H9 (cell line): ENCODE measurements at regions not wholly inside any gene's neighbourhood (a gene's known extent, or its start where the extent isn't known, plus 50 kb on each side); places are given as distances from the start of the nearest gene placed in this dataset.
"Not testable (repeated sequence)": the region's sequence is repeated elsewhere in the genome, so short reads cannot be mapped to it uniquely, and the experiment has no call there.

Experiments
- DNase-seq: peaks from one replicate; pipeline ENCODE4 v3.0.0-alpha.2; 2017
- H2AFZ ChIP-seq: one replicate; pipeline ENCODE4 v1.6.1; 2013; ENCODE audit warnings: mild to moderate bottlenecking, low read length, control low read depth, moderate library complexity
- H2AK5ac ChIP-seq: 2 replicates; pipeline ENCODE4 v1.6.1; 2013; ENCODE audit warnings: low read length, control low read depth, mixed read lengths; ENCODE audit not compliant: insufficient read length
- H2BK120ac ChIP-seq: one replicate; pipeline ENCODE4 v1.6.1; 2013; ENCODE audit warnings: low read depth, mild to moderate bottlenecking, low read length, control low read depth, inconsistent platforms; ENCODE audit not compliant: poor library complexity, severe bottlenecking
- H2BK12ac ChIP-seq: 2 replicates; pipeline ENCODE4 v1.6.1; 2013; ENCODE audit warnings: low read length, control low read depth, mixed read lengths, low read depth; ENCODE audit not compliant: insufficient read length
- H2BK15ac ChIP-seq: 2 replicates; pipeline ENCODE4 v1.6.1; 2013; ENCODE audit warnings: low read depth, low read length, control low read depth
- H2BK20ac ChIP-seq: one replicate; pipeline ENCODE4 v1.6.1; 2013; ENCODE audit warnings: low read depth, mild to moderate bottlenecking, low read length, control low read depth, inconsistent platforms; ENCODE audit not compliant: poor library complexity, severe bottlenecking
- H2BK5ac ChIP-seq: 2 replicates; pipeline ENCODE4 v1.6.1; 2013; ENCODE audit warnings: low read length, control low read depth, mixed read lengths; ENCODE audit not compliant: insufficient read length
- H3K14ac ChIP-seq: 2 replicates; pipeline ENCODE4 v1.6.1; 2013; ENCODE audit warnings: low read length, control low read depth; ENCODE audit not compliant: insufficient read depth
- H3K18ac ChIP-seq: 2 replicates; pipeline ENCODE4 v1.6.1; 2013; ENCODE audit warnings: low read depth, mild to moderate bottlenecking, mixed read lengths, low read length, control low read depth; ENCODE audit not compliant: insufficient read length
- H3K23ac ChIP-seq: 2 replicates; pipeline ENCODE4 v1.6.1; 2013; ENCODE audit warnings: low read length, control low read depth, mixed read lengths, low read depth; ENCODE audit not compliant: insufficient read length
- H3K23me2 ChIP-seq: 2 replicates; pipeline ENCODE4 v1.6.1; 2013; ENCODE audit warnings: low read depth, mild to moderate bottlenecking, mixed read lengths, low read length, control low read depth; ENCODE audit not compliant: insufficient read length, poor library complexity, severe bottlenecking
- H3K27ac ChIP-seq: 2 replicates; pipeline ENCODE4 v1.5.1; 2013; ENCODE audit warnings: low read length, control low read depth, mixed read lengths, low read depth; ENCODE audit not compliant: insufficient read length
- H3K27me3 ChIP-seq: 2 replicates; pipeline ENCODE4 v1.6.1; 2013; ENCODE audit warnings: low read length, control low read depth, inconsistent platforms; ENCODE audit not compliant: insufficient read depth
- H3K4ac ChIP-seq: 2 replicates; pipeline ENCODE4 v1.6.1; 2013; ENCODE audit warnings: low read depth, mild to moderate bottlenecking, control low read depth, inconsistent platforms, low read length, moderate library complexity
- H3K4me1 ChIP-seq: 2 replicates; pipeline ENCODE4 v1.6.1; 2013; ENCODE audit warnings: low read length, control low read depth, inconsistent platforms; ENCODE audit not compliant: insufficient read depth
- H3K4me2 ChIP-seq: 2 replicates; pipeline ENCODE4 v1.6.1; 2013; ENCODE audit warnings: low read length, control low read depth, mixed read lengths; ENCODE audit not compliant: insufficient read length, insufficient read depth
- H3K56ac ChIP-seq: 2 replicates; pipeline ENCODE4 v1.6.1; 2013; ENCODE audit warnings: low read depth, mild to moderate bottlenecking, mixed read lengths, low read length, control low read depth; ENCODE audit not compliant: insufficient read length
- H3K79me1 ChIP-seq: 2 replicates; pipeline ENCODE4 v1.6.1; 2013; ENCODE audit warnings: low read depth, mild to moderate bottlenecking, moderate library complexity, low read length, control low read depth, inconsistent platforms; ENCODE audit not compliant: insufficient read depth, poor library complexity, severe bottlenecking
- H3K79me2 ChIP-seq: 2 replicates; pipeline ENCODE4 v1.6.1; 2013; ENCODE audit warnings: low read length, control low read depth, inconsistent platforms; ENCODE audit not compliant: insufficient read depth
- H3K9ac ChIP-seq: 2 replicates; pipeline ENCODE4 v1.6.1; 2013; ENCODE audit warnings: low read length, control low read depth, mixed read lengths; ENCODE audit not compliant: insufficient read length; ENCODE audit errors: extremely low read depth
- H3K9me3 ChIP-seq: one replicate; pipeline ENCODE4 v1.6.1; 2013; ENCODE audit warnings: low read depth, low read length, inconsistent platforms; ENCODE audit not compliant: control insufficient read depth
- H3T11ph ChIP-seq: one replicate; pipeline ENCODE4 v1.6.1; 2013; ENCODE audit warnings: mild to moderate bottlenecking, low read length, control low read depth, inconsistent platforms
- H4K20me1 ChIP-seq: one replicate; pipeline ENCODE4 v1.6.1; 2013; ENCODE audit not compliant: control insufficient read depth, insufficient read length, insufficient read depth
- H4K5ac ChIP-seq: 2 replicates; pipeline ENCODE4 v1.6.1; 2013; ENCODE audit warnings: low read depth, mild to moderate bottlenecking, mixed read lengths, low read length, control low read depth; ENCODE audit not compliant: insufficient read length
- H4K8ac ChIP-seq: replicated peaks from 2 replicates; pipeline ENCODE4 v1.6.1; 2013; ENCODE audit warnings: low read length, control low read depth, mixed read lengths, low read depth; ENCODE audit not compliant: insufficient read length
- H4K91ac ChIP-seq: 2 replicates; pipeline ENCODE4 v1.6.1; 2013; ENCODE audit warnings: low read depth, mild to moderate bottlenecking, moderate library complexity, mixed read lengths, low read length, control low read depth; ENCODE audit not compliant: insufficient read length
- H3K27ac Mint-ChIP-seq, 3 experiments: 2 replicates in 2 of 3; 3 replicates in 1 of 3; pipeline ENCODE4 v1.8.0; 2020 to 2021; ENCODE audit warnings: mixed read lengths in 3 of 3, mild to moderate bottlenecking in 1 of 3, moderate library complexity in 1 of 3
- H3K27me3 Mint-ChIP-seq: 2 replicates; pipeline ENCODE4 v1.8.0; 2021; ENCODE audit warnings: low read depth, mild to moderate bottlenecking, moderate library complexity, mixed read lengths
- H3K36me3 Mint-ChIP-seq, 3 experiments: 2 replicates in 2 of 3; 3 replicates in 1 of 3; pipeline ENCODE4 v1.8.0; 2020 to 2021; ENCODE audit warnings: low read depth in 3 of 3, mixed read lengths in 3 of 3; ENCODE audit not compliant: insufficient read depth in 1 of 3
- H3K4me1 Mint-ChIP-seq, 2 experiments: 2 replicates each; pipeline ENCODE4 v1.8.0; 2020; ENCODE audit warnings: mixed read lengths in 2 of 2
- H3K4me3 Mint-ChIP-seq, 2 experiments: 2 replicates in 1 of 2; 3 replicates in 1 of 2; pipeline ENCODE4 v1.8.0; 2020 to 2021; ENCODE audit warnings: mild to moderate bottlenecking in 2 of 2, mixed read lengths in 2 of 2, moderate library complexity in 1 of 2
- H3K9me3 Mint-ChIP-seq, 2 experiments: 2 replicates in 1 of 2; 3 replicates in 1 of 2; pipeline ENCODE4 v1.8.0; 2020; ENCODE audit warnings: mild to moderate bottlenecking in 2 of 2, mixed read lengths in 2 of 2, moderate library complexity in 1 of 2
- WGBS: extraction: QIAGEN DNeasy Blood & Tissue Kit; methylation state at CpG from one replicate; pipeline ENCODE4 v1.1.7; 2013; ENCODE audit warnings: missing lambda C conversion rate, low lambda C conversion rate, mixed read lengths; ENCODE audit not compliant: insufficient read length; ENCODE audit errors: extremely low coverage; 5-methylcytosine and 5-hydroxymethylcytosine counted together
- TF ChIP-seq, protein P1 (sequence below): fragments of 200-600 bp; sonication (generic); conservative IDR thresholded peaks from 3 replicates; pipeline ENCODE4 v1.8.0; 2021; ENCODE audit warnings: antibody characterized with exemption, mild to moderate bottlenecking

DNA sequence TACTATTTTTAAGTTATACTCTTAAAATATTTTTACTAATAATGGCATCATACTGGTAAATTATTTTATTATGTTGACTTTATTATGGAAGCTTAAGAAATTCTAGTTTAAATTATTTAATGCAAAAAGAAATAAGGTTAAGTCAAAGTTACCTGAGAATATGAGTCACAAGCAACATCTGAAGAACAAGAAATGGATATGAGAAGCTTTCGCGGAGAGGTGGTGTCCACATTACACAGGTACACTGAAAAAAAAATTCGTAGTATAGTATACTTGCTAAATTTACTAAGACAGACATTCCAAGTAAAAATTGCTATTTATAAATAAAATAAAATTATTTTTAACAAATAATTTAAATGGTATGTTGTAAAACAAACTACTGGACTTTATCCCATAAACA, 143.8 kb downstream of the AVL9 start:
- no peak overlapping the region for H4K91ac ChIP-seq
- H3K56ac ChIP-seq: no peak overlapping the region
- H3K4me2 ChIP-seq: no peak overlapping the region
- no CpG with 5 or more reads among the region's 3 CpGs for WGBS
- H2BK15ac ChIP-seq: no peak overlapping the region
- no peak for DNase-seq
- TF ChIP-seq, protein P1, sequence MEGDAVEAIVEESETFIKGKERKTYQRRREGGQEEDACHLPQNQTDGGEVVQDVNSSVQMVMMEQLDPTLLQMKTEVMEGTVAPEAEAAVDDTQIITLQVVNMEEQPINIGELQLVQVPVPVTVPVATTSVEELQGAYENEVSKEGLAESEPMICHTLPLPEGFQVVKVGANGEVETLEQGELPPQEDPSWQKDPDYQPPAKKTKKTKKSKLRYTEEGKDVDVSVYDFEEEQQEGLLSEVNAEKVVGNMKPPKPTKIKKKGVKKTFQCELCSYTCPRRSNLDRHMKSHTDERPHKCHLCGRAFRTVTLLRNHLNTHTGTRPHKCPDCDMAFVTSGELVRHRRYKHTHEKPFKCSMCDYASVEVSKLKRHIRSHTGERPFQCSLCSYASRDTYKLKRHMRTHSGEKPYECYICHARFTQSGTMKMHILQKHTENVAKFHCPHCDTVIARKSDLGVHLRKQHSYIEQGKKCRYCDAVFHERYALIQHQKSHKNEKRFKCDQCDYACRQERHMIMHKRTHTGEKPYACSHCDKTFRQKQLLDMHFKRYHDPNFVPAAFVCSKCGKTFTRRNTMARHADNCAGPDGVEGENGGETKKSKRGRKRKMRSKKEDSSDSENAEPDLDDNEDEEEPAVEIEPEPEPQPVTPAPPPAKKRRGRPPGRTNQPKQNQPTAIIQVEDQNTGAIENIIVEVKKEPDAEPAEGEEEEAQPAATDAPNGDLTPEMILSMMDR: no peak
- H2BK5ac ChIP-seq: no peak overlapping the region
- Mint-ChIP-seq H3K36me3 (peaks cover 0 to 5% (median 3%) of the 10 kb centered on the region in 3 experiments; a peak in 3 of 7 replicates), H3K27ac (no peak overlapping the region), H3K27me3 (no peaks in the 10 kb centered on the region), H3K4me3 (no peak overlapping the region), H3K4me1 (no peaks in the 10 kb centered on the region), H3K9me3 (no peaks in the 10 kb centered on the region; a peak in 1 of 5 replicates)
- H4K20me1 ChIP-seq: no peaks in the 10 kb centered on the region
- H3K4ac ChIP-seq: no peak overlapping the region
- H3T11ph ChIP-seq: no peak overlapping the region
- H3K9me3 ChIP-seq: no peaks in the 10 kb centered on the region
- H3K4me1 ChIP-seq: no peaks in the 10 kb centered on the region
- no peak overlapping the region for H2AFZ ChIP-seq
- no peaks in the 10 kb centered on the region for H3K79me2 ChIP-seq
- no peaks in the 10 kb centered on the region for H3K79me1 ChIP-seq
- no peak overlapping the region for H3K9ac ChIP-seq
- H2BK20ac ChIP-seq: no peak overlapping the region
- H3K18ac ChIP-seq: no peak overlapping the region
- H4K5ac ChIP-seq: no peak overlapping the region
- H3K27me3 ChIP-seq: no peaks in the 10 kb centered on the region
- no peak overlapping the region for H4K8ac ChIP-seq
- no peak overlapping the region for H2BK12ac ChIP-seq
- H2BK120ac ChIP-seq: no peak overlapping the region
- no peak overlapping the region for H3K23ac ChIP-seq
- H3K27ac ChIP-seq: no peak overlapping the region
- H3K14ac ChIP-seq: no peak overlapping the region
- H2AK5ac ChIP-seq: no peak overlapping the region
- no peaks in the 10 kb centered on the region for H3K23me2 ChIP-seq

DNA sequence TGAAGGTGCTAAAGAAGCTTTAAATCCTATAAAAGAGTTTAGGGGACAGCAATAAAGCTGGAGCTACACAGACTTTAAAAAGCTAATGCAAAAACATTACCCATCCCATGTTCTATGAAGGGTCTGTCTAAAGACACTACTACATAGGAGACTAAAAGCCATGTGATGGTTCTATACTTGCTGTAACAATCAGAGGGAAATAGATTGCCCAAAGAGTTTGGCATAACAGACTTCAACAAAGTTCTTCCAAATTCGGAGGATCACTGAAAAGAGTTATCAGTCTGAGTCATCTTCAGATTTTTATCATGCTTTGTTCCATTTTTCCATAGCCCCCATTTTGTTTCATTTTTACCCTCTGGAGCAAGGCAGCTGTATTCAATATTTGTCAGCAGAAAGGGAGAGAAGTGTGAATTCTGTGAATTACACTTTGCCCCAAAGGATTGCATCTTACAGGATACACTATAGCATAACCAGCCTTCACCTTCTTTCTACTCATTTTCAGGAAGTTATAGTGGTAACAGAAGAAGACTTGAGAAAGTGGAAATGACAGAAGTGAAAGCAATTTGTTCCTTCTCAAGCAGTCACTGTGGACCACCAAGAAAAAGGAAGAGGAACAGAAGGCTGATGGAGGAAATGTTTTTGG, 143.3 kb downstream of the AVL9 start:
- not testable (repeated sequence) for H3K79me1 ChIP-seq, H4K8ac ChIP-seq, H3K23ac ChIP-seq, H3K36me3 Mint-ChIP-seq, H3K9me3 Mint-ChIP-seq, H3K4me1 Mint-ChIP-seq, H3K4me1 ChIP-seq, H3K27me3 ChIP-seq, H2AFZ ChIP-seq, H3K18ac ChIP-seq, H3K27ac Mint-ChIP-seq, H3K9ac ChIP-seq, H2BK120ac ChIP-seq, H3K4me3 Mint-ChIP-seq, H2BK12ac ChIP-seq, H3K27me3 Mint-ChIP-seq, H4K5ac ChIP-seq, H3K79me2 ChIP-seq, H3T11ph ChIP-seq, H2BK5ac ChIP-seq, H2BK15ac ChIP-seq, H4K91ac ChIP-seq, H3K4ac ChIP-seq, H3K4me2 ChIP-seq, H3K56ac ChIP-seq, H3K27ac ChIP-seq, H3K9me3 ChIP-seq, H2AK5ac ChIP-seq, H3K23me2 ChIP-seq, DNase-seq, H2BK20ac ChIP-seq, H3K14ac ChIP-seq, H4K20me1 ChIP-seq
- no CpG with 5 or more reads among the region's 1 CpG for WGBS
